HepG2 (cell line): ENCODE measurements at regions not wholly inside any gene's neighbourhood (a gene's known extent, or its start where the extent isn't known, plus 50 kb on each side); places are given as distances from the start of the nearest gene placed in this dataset.

Experiments
- ATAC-seq: fragments of 200-7000 bp; cut with Tn5 transposase; 3 replicates; pipeline ENCODE4 v1.9.1; 2020; ENCODE audit warnings: mild to moderate bottlenecking, moderate library complexity
- BruUV-seq: library from RNA; stranded (reverse); fragments of 400-500 nt; replicated peaks from 2 replicates; lab custom pipeline; 2021; lab: Mats Ljungman, UMichigan
- CTCF ChIA-PET: fragments of 300-600 bp; formaldehyde crosslinking; extraction: SDS; loops from one replicate; lab custom pipeline; 2021; ENCODE audit warnings: low total read pairs, inconsistent platforms, low intra/inter-chr PET ratio; lab: Yijun Ruan, JAX
- POLR2A ChIA-PET: fragments of 350-600 bp; sonication (Branson Sonifier 250); formaldehyde crosslinking; loops from one replicate; lab custom pipeline; 2020; ENCODE audit warnings: antibody characterized with exemption, inconsistent platforms; lab: Yijun Ruan, JAX
- DNase-seq: peaks from one replicate; pipeline ENCODE4 v3.0.0-alpha.2; 2015; ENCODE audit warnings: low spot score
- FAIRE-seq: peaks from 3 replicates; lab custom pipeline; 2011; peaks lifted over from hg19 to GRCh38; lab: Jason Lieb, UNC
- H2AFZ ChIP-seq: one replicate; pipeline ENCODE4 v1.6.1; 2011; ENCODE audit warnings: low read length, inconsistent platforms
- H3K27ac ChIP-seq: fragments of 300-600 bp; 3 replicates; pipeline ENCODE4 v1.8.0; 2011; ENCODE audit warnings: mixed run types, mild to moderate bottlenecking, mixed read lengths, low read length, inconsistent platforms; ENCODE audit not compliant: insufficient read depth; ENCODE audit errors: extremely low read length
- H3K27me3 ChIP-seq, 2 experiments: fragments of 200-600 bp in 1 of 2; 2 replicates in 1 of 2; 3 replicates in 1 of 2; pipeline versions ENCODE4 v1.6.0 to v1.8.0; 2011; ENCODE audit warnings: low read length in 2 of 2, mild to moderate bottlenecking in 2 of 2, moderate library complexity in 2 of 2, inconsistent platforms in 1 of 2; ENCODE audit not compliant: insufficient read depth in 2 of 2, control insufficient read depth in 1 of 2
- H3K36me3 ChIP-seq, 2 experiments: fragments of 200-600 bp in 1 of 2; replicated peaks in 1 of 2; 2 replicates in 1 of 2; 3 replicates in 1 of 2; pipeline versions ENCODE4 v1.5.1 to v1.8.0; 2011; ENCODE audit warnings: low read length in 2 of 2, inconsistent platforms in 1 of 2; ENCODE audit not compliant: insufficient read depth in 2 of 2, control insufficient read depth in 1 of 2
- H3K4me1 ChIP-seq: 2 replicates; pipeline ENCODE4 v1.5.1; 2012; ENCODE audit warnings: low read length, inconsistent platforms; ENCODE audit not compliant: insufficient read depth
- H3K4me2 ChIP-seq: 2 replicates; pipeline ENCODE4 v1.6.0; 2011; ENCODE audit warnings: low read depth, low read length, inconsistent platforms
- H3K4me3 ChIP-seq, 3 experiments: fragments of 200-600 bp in 1 of 3; sonication (generic), shearing (Covaris generic) in 1 of 3; replicated peaks in 1 of 3; 2 replicates each; pipeline ENCODE4 v1.5.1; 2011 to 2016; ENCODE audit warnings: low read length in 3 of 3, inconsistent platforms in 2 of 3, low read depth in 2 of 3, mild to moderate bottlenecking in 2 of 3, control low read depth in 1 of 3, mixed read lengths in 1 of 3; ENCODE audit not compliant: insufficient read depth in 1 of 3
- H3K79me2 ChIP-seq: one replicate; pipeline ENCODE4 v1.6.1; 2011; ENCODE audit warnings: low read length, inconsistent platforms; ENCODE audit not compliant: insufficient read depth
- H3K9ac ChIP-seq: 2 replicates; pipeline ENCODE4 v1.6.0; 2011; ENCODE audit warnings: mild to moderate bottlenecking, low read depth, low read length, inconsistent platforms; ENCODE audit not compliant: insufficient read depth
- H3K9me3 ChIP-seq: 2 replicates; pipeline ENCODE4 v1.5.1; 2012; ENCODE audit warnings: mild to moderate bottlenecking, low read length
- H4K20me1 ChIP-seq: 2 replicates; pipeline ENCODE4 v1.6.0; 2011; ENCODE audit warnings: inconsistent platforms, mild to moderate bottlenecking, low read length, moderate library complexity; ENCODE audit not compliant: insufficient read depth
- KMT2B ChIP-seq: IDR thresholded peaks from 2 replicates; pipeline ENCODE4 v1.6.1; 2016; ENCODE audit warnings: missing genetic modification reagents, missing compliant biosample characterization
- RFX5 ChIP-seq: IDR thresholded peaks from 2 replicates; pipeline ENCODE4 v1.6.1; 2011; ENCODE audit warnings: low read depth, low read length, improper control_type of control experiment
- SSRP1 ChIP-seq: IDR thresholded peaks from 2 replicates; pipeline ENCODE4 v1.6.1; 2016; ENCODE audit warnings: control low read depth
- WGBS: methylation state at CpG from one replicate; pipeline ENCODE4 v1.1.6; 2017; ENCODE audit warnings: low lambda C conversion rate; 5-methylcytosine and 5-hydroxymethylcytosine counted together
- in situ Hi-C: cut with HindIII; loops from 2 replicates; pipeline ENCODE4 v1.10.0; 2017; ENCODE audit warnings: low pct_unique_long_range_greater_than_20kb; ENCODE audit not compliant: extremely low pct_ligation_motif_present
- intact Hi-C: fragments of 100-400 bp; cut with micrococcal nuclease; formaldehyde crosslinking; loops from one replicate; pipeline ENCODE4 v1.10.0; 2022; ENCODE audit not compliant: unreplicated experiment
- TF ChIP-seq, protein P1 (sequence below): sonication (generic); formaldehyde crosslinking; IDR thresholded peaks from 2 replicates; pipeline ENCODE4 v1.4.0; 2020; ENCODE audit warnings: missing genetic modification reagents, mild to moderate bottlenecking, borderline replicate concordance
- TF ChIP-seq, protein P2 (sequence below): sonication (generic); formaldehyde crosslinking; IDR thresholded peaks from 2 replicates; pipeline ENCODE4 v1.8.1; 2023; ENCODE audit warnings: mild to moderate bottlenecking, missing genetic modification reagents

DNA sequence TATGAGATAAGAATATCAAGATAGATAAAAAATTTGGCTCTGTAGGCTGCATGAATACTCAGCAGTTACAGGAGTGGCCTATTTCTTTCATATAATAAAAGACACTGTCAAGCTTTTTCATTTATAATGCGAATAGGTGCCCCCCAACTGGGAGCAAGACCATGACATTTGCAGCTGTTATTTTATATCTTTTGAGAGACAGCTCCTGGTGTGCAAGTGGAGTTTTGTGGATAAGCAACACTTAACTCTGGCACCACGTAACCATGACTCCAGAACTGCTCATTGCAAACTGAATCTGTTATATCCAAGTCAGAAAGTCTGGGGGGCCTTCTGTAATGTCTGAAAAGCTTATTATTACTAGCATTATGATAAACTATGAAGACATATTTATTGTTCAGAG is 1372.4 kb downstream of the C4orf33 start:
- Histone ChIP-seq H3K4me1 (no peaks in the 10 kb centered on the region), H4K20me1 (no peaks in the 10 kb centered on the region), H3K9me3 (no peaks in the 10 kb centered on the region), H3K36me3 (no peaks in the 10 kb centered on the region), H3K27me3 (no peaks in the 10 kb centered on the region), H2AFZ (no peak overlapping the region), H3K4me2 (no peak overlapping the region), H3K79me2 (no peaks in the 10 kb centered on the region), H3K27ac (no peak overlapping the region), H3K4me3 (no peak overlapping the region)
- DNase-seq: no peak
- in situ Hi-C loops (no loop called here), intact Hi-C loops (no loop called here)
- ChIA-PET POLR2A (no interaction called here), CTCF (no interaction called here)
- 0% methylated on average over 2 of the region's 2 CpGs for WGBS
- ATAC-seq: no peak
- BruUV-seq: no TSS peak
- no peak for FAIRE-seq
- TF ChIP-seq RFX5: no peak
- TF ChIP-seq, all 625 proteins: peak for 0
- no peak overlapping the region for H3K9ac ChIP-seq

DNA sequence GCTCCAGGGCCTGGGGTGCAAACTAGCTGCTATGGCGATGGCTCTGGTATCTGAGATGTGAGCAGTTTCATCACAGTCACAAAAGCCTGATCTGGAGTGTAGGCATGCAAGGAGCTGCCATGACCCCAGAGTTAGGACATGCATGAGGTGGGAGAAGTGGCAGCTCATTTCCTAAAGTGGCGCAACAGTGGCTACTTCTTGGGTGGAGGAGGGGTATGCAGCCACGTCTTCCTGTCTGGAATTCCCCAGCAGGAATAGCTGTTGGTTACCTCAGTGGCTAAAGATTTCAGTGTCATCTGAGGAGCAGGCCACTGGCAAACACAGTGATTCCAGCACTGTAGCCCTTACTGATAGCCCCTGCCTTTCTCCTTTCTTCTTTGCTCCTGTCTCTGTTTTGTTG is 1382.5 kb downstream of the C4orf33 start:
- DNase-seq (no peak), FAIRE-seq (no peak), ATAC-seq (no peak)
- H3K9me3 ChIP-seq: no peaks in the 10 kb centered on the region
- H3K36me3 ChIP-seq: no peaks in the 10 kb centered on the region
- intact Hi-C loops: no loop called here
- no peak overlapping the region for H3K4me2 ChIP-seq
- no peaks in the 10 kb centered on the region for H3K79me2 ChIP-seq
- ChIA-PET POLR2A (no interaction called here), CTCF (no interaction called here)
- no CpG with 5 or more reads among the region's 3 CpGs for WGBS
- no peaks in the 10 kb centered on the region for H3K4me1 ChIP-seq
- H2AFZ ChIP-seq: no peak overlapping the region
- H3K4me3 ChIP-seq: no peak overlapping the region
- no peak overlapping the region for H3K9ac ChIP-seq
- BruUV-seq: no TSS peak
- no peaks in the 10 kb centered on the region for H3K27me3 ChIP-seq
- in situ Hi-C loops: no loop called here
- H4K20me1 ChIP-seq: no peaks in the 10 kb centered on the region
- no peak overlapping the region for H3K27ac ChIP-seq
- no peak for TF ChIP-seq KMT2B (CRISPR knock-in tag)
- TF ChIP-seq, protein P1, sequence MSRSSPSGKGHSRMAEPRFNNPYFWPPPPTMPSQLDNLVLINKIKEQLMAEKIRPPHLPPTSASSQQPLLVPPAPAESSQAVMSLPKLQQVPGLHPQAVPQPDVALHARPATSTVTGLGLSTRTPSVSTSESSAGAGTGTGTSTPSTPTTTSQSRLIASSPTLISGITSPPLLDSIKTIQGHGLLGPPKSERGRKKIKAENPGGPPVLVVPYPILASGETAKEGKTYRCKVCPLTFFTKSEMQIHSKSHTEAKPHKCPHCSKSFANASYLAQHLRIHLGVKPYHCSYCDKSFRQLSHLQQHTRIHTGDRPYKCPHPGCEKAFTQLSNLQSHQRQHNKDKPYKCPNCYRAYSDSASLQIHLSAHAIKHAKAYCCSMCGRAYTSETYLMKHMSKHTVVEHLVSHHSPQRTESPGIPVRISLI (CRISPR knock-in tag): no peak
- TF ChIP-seq SSRP1 (CRISPR knock-in tag): no peak
- TF ChIP-seq, protein P2, sequence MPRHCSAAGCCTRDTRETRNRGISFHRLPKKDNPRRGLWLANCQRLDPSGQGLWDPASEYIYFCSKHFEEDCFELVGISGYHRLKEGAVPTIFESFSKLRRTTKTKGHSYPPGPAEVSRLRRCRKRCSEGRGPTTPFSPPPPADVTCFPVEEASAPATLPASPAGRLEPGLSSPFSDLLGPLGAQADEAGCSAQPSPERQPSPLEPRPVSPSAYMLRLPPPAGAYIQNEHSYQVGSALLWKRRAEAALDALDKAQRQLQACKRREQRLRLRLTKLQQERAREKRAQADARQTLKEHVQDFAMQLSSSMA (CRISPR knock-in tag): no peak
